Calu3 (cell line): ENCODE measurements at regions not wholly inside any gene's neighbourhood (a gene's known extent, or its start where the extent isn't known, plus 50 kb on each side); places are given as distances from the start of the nearest gene placed in this dataset.

ENCODE experiments used
- BruUV-seq: library from RNA; stranded (reverse); fragments of 400-500 nt; replicated peaks from 2 replicates; lab custom pipeline; 2021; lab: Mats Ljungman, UMichigan
- CTCF ChIA-PET: fragments of 300-600 bp; sonication (Branson Sonifier 250); formaldehyde crosslinking; loops from one replicate; lab custom pipeline; 2022; ENCODE audit warnings: antibody characterized with exemption; lab: Charles Lee
- DNase-seq: peaks from one replicate; pipeline ENCODE4 v3.0.0; 2022
- H3K27ac Mint-ChIP-seq: one replicate; pipeline ENCODE4 v1.8.0; 2022; ENCODE audit warnings: mixed read lengths; ENCODE audit not compliant: unreplicated experiment
- H3K27me3 Mint-ChIP-seq: one replicate; pipeline ENCODE4 v1.8.0; 2022; ENCODE audit warnings: mixed read lengths; ENCODE audit not compliant: unreplicated experiment
- H3K36me3 Mint-ChIP-seq: one replicate; pipeline ENCODE4 v1.8.0; 2022; ENCODE audit warnings: mild to moderate bottlenecking, moderate library complexity, mixed read lengths; ENCODE audit not compliant: insufficient read depth, unreplicated experiment
- H3K4me1 Mint-ChIP-seq: one replicate; pipeline ENCODE4 v1.8.0; 2022; ENCODE audit warnings: mild to moderate bottlenecking, low read depth, mixed read lengths; ENCODE audit not compliant: unreplicated experiment
- H3K4me3 Mint-ChIP-seq: one replicate; pipeline ENCODE4 v1.8.0; 2022; ENCODE audit warnings: mild to moderate bottlenecking, low read depth, moderate library complexity, mixed read lengths; ENCODE audit not compliant: unreplicated experiment
- H3K9me3 Mint-ChIP-seq: one replicate; pipeline ENCODE4 v1.8.0; 2022; ENCODE audit warnings: low read depth, mixed read lengths; ENCODE audit not compliant: unreplicated experiment
- CTCF ChIP-seq: fragments of 200-600 bp; IDR thresholded peaks from one replicate; pipeline ENCODE4 v1.8.0; 2022; ENCODE audit warnings: antibody characterized with exemption; ENCODE audit not compliant: unreplicated experiment
- intact Hi-C: fragments of 100-400 bp; cut with micrococcal nuclease; formaldehyde crosslinking; loops from one replicate; pipeline ENCODE4 v1.10.0; 2022; ENCODE audit not compliant: unreplicated experiment

- no peaks in the 10 kb centered on the region for H3K36me3 Mint-ChIP-seq
- no peak for DNase-seq
- H3K9me3 Mint-ChIP-seq, result no peaks in the 10 kb centered on the region
- intact Hi-C loops, result no loop called here
- H3K4me1 Mint-ChIP-seq, result peaks cover 20% of the 10 kb centered on the region
- H3K27ac Mint-ChIP-seq, result no peak overlapping the region
- no peak for TF ChIP-seq CTCF
- H3K4me3 Mint-ChIP-seq, result no peak overlapping the region
- peaks cover 26% of the 10 kb centered on the region for H3K27me3 Mint-ChIP-seq
- CTCF ChIA-PET, result no interaction called here
- BruUV-seq, result no TSS peak
These were observed 59.5 kb upstream of the PGM2 start for GRCh38 chr4:37767019-37767418.

GRCh38 chr4:37765741-37766140 lies 60.7 kb upstream of the PGM2 start:
- no TSS peak for BruUV-seq
- no peaks in the 10 kb centered on the region for H3K9me3 Mint-ChIP-seq
- no peak overlapping the region for H3K27ac Mint-ChIP-seq
- CTCF ChIA-PET, result interaction anchor here (0.5 kb wide), 1 partner anchor 85 kb away, joined by 3 read pairs; no protein-coding TSS in a partner anchor
- intact Hi-C loops, result no loop called here
- no peak overlapping the region for H3K4me3 Mint-ChIP-seq
- no peaks in the 10 kb centered on the region for H3K36me3 Mint-ChIP-seq
- no peak for TF ChIP-seq CTCF
- H3K27me3 Mint-ChIP-seq, result peaks cover 22% of the 10 kb centered on the region
- peaks cover 20% of the 10 kb centered on the region for H3K4me1 Mint-ChIP-seq
- DNase-seq, result no peak

- Mint-ChIP-seq H3K4me1 (peaks cover 18% of the 10 kb centered on the region), H3K27ac (no peak overlapping the region), H3K36me3 (no peaks in the 10 kb centered on the region), H3K4me3 (no peak overlapping the region), H3K9me3 (no peaks in the 10 kb centered on the region), H3K27me3 (peaks cover 3% of the 10 kb centered on the region)
- DNase-seq, result no peak
- BruUV-seq, result no TSS peak
- intact Hi-C loops, result no loop called here
- CTCF ChIA-PET, result no interaction called here
- TF ChIP-seq CTCF, result no peak
These were observed 62.7 kb upstream of the PGM2 start for GRCh38 chr4:37763831-37764230.

GRCh38 chr4:37762991-37763368 lies 63.5 kb upstream of the PGM2 start:
- H3K4me1 Mint-ChIP-seq, result peaks cover 9% of the 10 kb centered on the region
- CTCF ChIA-PET, result no interaction called here

More at GRCh38 chr4:37762991-37763368, 63.5 kb upstream of the PGM2 start:
- TF ChIP-seq CTCF, result no peak
- Mint-ChIP-seq H3K9me3 (no peaks in the 10 kb centered on the region), H3K27me3 (no peaks in the 10 kb centered on the region), H3K27ac (no peak overlapping the region), H3K4me3 (no peak overlapping the region), H3K36me3 (no peaks in the 10 kb centered on the region)
- intact Hi-C loops, result no loop called here
- BruUV-seq, result no TSS peak
- no peak for DNase-seq
